Activated CD4-positive, alpha-beta T cell treated with anti-CD3 and anti-CD28 coated beads, Interleukin-2, amount 10 ng/mL, durations not matched to agents 7 days and 5 days (primary cell): ENCODE measurements at regions not wholly inside any gene's neighbourhood (a gene's known extent, or its start where the extent isn't known, plus 50 kb on each side); places are given as distances from the start of the nearest gene placed in this dataset.

ENCODE experiments used
- CTCF ChIA-PET: fragments of 350-600 bp; sonication (Branson Sonifier 250); formaldehyde crosslinking; loops from one replicate; lab custom pipeline; 2021; ENCODE audit warnings: antibody characterized with exemption; lab: Charles Lee
- POLR2A ChIA-PET: fragments of 350-600 bp; sonication (Branson Sonifier 250); formaldehyde crosslinking; loops from one replicate; lab custom pipeline; 2021; ENCODE audit warnings: antibody characterized with exemption; lab: Charles Lee
- DNase-seq: peaks from one replicate; pipeline ENCODE4 v3.0.0-alpha.2; 2020
- H3K27ac Mint-ChIP-seq: one replicate; pipeline ENCODE4 v1.8.0; 2021; ENCODE audit warnings: mild to moderate bottlenecking, moderate library complexity, mixed read lengths
- H3K27me3 Mint-ChIP-seq: one replicate; pipeline ENCODE4 v1.8.0; 2021; ENCODE audit warnings: mixed read lengths
- H3K36me3 Mint-ChIP-seq: one replicate; pipeline ENCODE4 v1.8.0; 2021; ENCODE audit warnings: low read depth, mixed read lengths
- H3K4me1 Mint-ChIP-seq: one replicate; pipeline ENCODE4 v1.8.0; 2021; ENCODE audit warnings: mixed read lengths
- H3K4me3 Mint-ChIP-seq: one replicate; pipeline ENCODE4 v1.8.0; 2021; ENCODE audit warnings: mild to moderate bottlenecking, moderate library complexity, mixed read lengths
- H3K9me3 Mint-ChIP-seq: one replicate; pipeline ENCODE4 v1.8.0; 2021; ENCODE audit warnings: mixed read lengths

- POLR2A ChIA-PET, result no interaction called here
- H3K4me1 Mint-ChIP-seq, result no peaks in the 10 kb centered on the region
Measured at GRCh38 chr6:102717252-102717651, 1323.7 kb downstream of the GRIK2 start.

GRCh38 chr6:102701019-102701418 lies 1307.5 kb downstream of the GRIK2 start:
- CTCF ChIA-PET, result no interaction called here
- POLR2A ChIA-PET, result no interaction called here
- no peaks in the 10 kb centered on the region for H3K27me3 Mint-ChIP-seq
- no peak overlapping the region for H3K4me3 Mint-ChIP-seq
- H3K9me3 Mint-ChIP-seq, result no peaks in the 10 kb centered on the region
- no peak overlapping the region for H3K27ac Mint-ChIP-seq
- H3K4me1 Mint-ChIP-seq, result no peaks in the 10 kb centered on the region
- DNase-seq, result no peak
- H3K36me3 Mint-ChIP-seq, result no peaks in the 10 kb centered on the region

More at GRCh38 chr6:102717252-102717651, 1323.7 kb downstream of the GRIK2 start:
- DNase-seq, result no peak
- no peaks in the 10 kb centered on the region for H3K9me3 Mint-ChIP-seq
- CTCF ChIA-PET, result no interaction called here
- no peaks in the 10 kb centered on the region for H3K36me3 Mint-ChIP-seq
- no peak overlapping the region for H3K27ac Mint-ChIP-seq
- no peak overlapping the region for H3K4me3 Mint-ChIP-seq
- H3K27me3 Mint-ChIP-seq, result no peaks in the 10 kb centered on the region

GRCh38 chr6:102686461-102686860 lies 1293.0 kb downstream of the GRIK2 start:
- no peaks in the 10 kb centered on the region for H3K4me1 Mint-ChIP-seq
- H3K27me3 Mint-ChIP-seq, result no peaks in the 10 kb centered on the region
- ChIA-PET CTCF (no interaction called here), POLR2A (no interaction called here)
- peaks cover 1% of the 10 kb centered on the region for H3K9me3 Mint-ChIP-seq
- no peak overlapping the region for H3K4me3 Mint-ChIP-seq
- H3K36me3 Mint-ChIP-seq, result no peaks in the 10 kb centered on the region
- no peak overlapping the region for H3K27ac Mint-ChIP-seq
- DNase-seq, result no peak

- Mint-ChIP-seq H3K9me3 (no peaks in the 10 kb centered on the region), H3K4me1 (no peaks in the 10 kb centered on the region), H3K4me3 (no peak overlapping the region), H3K36me3 (no peaks in the 10 kb centered on the region), H3K27me3 (no peaks in the 10 kb centered on the region), H3K27ac (no peak overlapping the region)
- CTCF ChIA-PET, result no interaction called here
- no peak for DNase-seq
- POLR2A ChIA-PET, result no interaction called here
Measured at GRCh38 chr6:102680413-102680812, 1286.9 kb downstream of the GRIK2 start.

- H3K9me3 Mint-ChIP-seq, result no peaks in the 10 kb centered on the region
- no peaks in the 10 kb centered on the region for H3K27me3 Mint-ChIP-seq
- ChIA-PET CTCF (no interaction called here), POLR2A (no interaction called here)
- H3K36me3 Mint-ChIP-seq, result no peaks in the 10 kb centered on the region
- no peak for DNase-seq
- no peaks in the 10 kb centered on the region for H3K4me1 Mint-ChIP-seq
- no peak overlapping the region for H3K27ac Mint-ChIP-seq
- H3K4me3 Mint-ChIP-seq, result no peak overlapping the region
Measured at GRCh38 chr6:102679865-102680264, 1286.4 kb downstream of the GRIK2 start.

- no peaks in the 10 kb centered on the region for H3K36me3 Mint-ChIP-seq
- no peak for DNase-seq
- H3K4me3 Mint-ChIP-seq, result no peak overlapping the region
- ChIA-PET CTCF (no interaction called here), POLR2A (interaction anchor here (0.8 kb wide), 1 partner anchor 137 kb away, joined by 3 read pairs; no protein-coding TSS in a partner anchor)
- H3K27me3 Mint-ChIP-seq, result no peaks in the 10 kb centered on the region
- no peaks in the 10 kb centered on the region for H3K4me1 Mint-ChIP-seq
- no peaks in the 10 kb centered on the region for H3K9me3 Mint-ChIP-seq
- H3K27ac Mint-ChIP-seq, result no peak overlapping the region
Measured at GRCh38 chr6:102677225-102677624, 1283.7 kb downstream of the GRIK2 start.

- DNase-seq, result no peak
- Mint-ChIP-seq H3K9me3 (no peaks in the 10 kb centered on the region), H3K4me3 (no peak overlapping the region), H3K4me1 (no peaks in the 10 kb centered on the region), H3K27ac (no peak overlapping the region), H3K36me3 (no peaks in the 10 kb centered on the region), H3K27me3 (no peaks in the 10 kb centered on the region)
- CTCF ChIA-PET, result no interaction called here
- POLR2A ChIA-PET, result no interaction called here
Measured at GRCh38 chr6:102670735-102671134, 1277.2 kb downstream of the GRIK2 start.

- H3K9me3 Mint-ChIP-seq, result no peaks in the 10 kb centered on the region
- no peaks in the 10 kb centered on the region for H3K36me3 Mint-ChIP-seq
- ChIA-PET CTCF (no interaction called here), POLR2A (no interaction called here)
- H3K4me3 Mint-ChIP-seq, result no peak overlapping the region
- no peaks in the 10 kb centered on the region for H3K4me1 Mint-ChIP-seq
- DNase-seq, result no peak
- H3K27ac Mint-ChIP-seq, result no peak overlapping the region
- no peaks in the 10 kb centered on the region for H3K27me3 Mint-ChIP-seq
Measured at GRCh38 chr6:102662851-102663250, 1269.3 kb downstream of the GRIK2 start.

GRCh38 chr6:102660303-102660702 lies 1266.8 kb downstream of the GRIK2 start:
- Mint-ChIP-seq H3K4me1 (no peaks in the 10 kb centered on the region), H3K4me3 (no peak overlapping the region), H3K27me3 (no peaks in the 10 kb centered on the region), H3K27ac (no peak overlapping the region), H3K36me3 (no peaks in the 10 kb centered on the region), H3K9me3 (peaks cover 7% of the 10 kb centered on the region)
- POLR2A ChIA-PET, result no interaction called here
- no peak for DNase-seq
- CTCF ChIA-PET, result no interaction called here

- Mint-ChIP-seq H3K27me3 (no peaks in the 10 kb centered on the region), H3K27ac (no peak overlapping the region), H3K9me3 (peaks cover 8% of the 10 kb centered on the region), H3K4me1 (no peaks in the 10 kb centered on the region), H3K4me3 (no peak overlapping the region), H3K36me3 (no peaks in the 10 kb centered on the region)
- ChIA-PET POLR2A (no interaction called here), CTCF (no interaction called here)
- DNase-seq, result no peak
Measured at GRCh38 chr6:102655823-102656222, 1262.3 kb downstream of the GRIK2 start.

- Mint-ChIP-seq H3K4me1 (no peaks in the 10 kb centered on the region), H3K36me3 (no peaks in the 10 kb centered on the region), H3K4me3 (no peak overlapping the region), H3K9me3 (peaks cover 10% of the 10 kb centered on the region), H3K27me3 (no peaks in the 10 kb centered on the region), H3K27ac (no peak overlapping the region)
- ChIA-PET POLR2A (no interaction called here), CTCF (no interaction called here)
- no peak for DNase-seq
Measured at GRCh38 chr6:102641426-102641825, 1247.9 kb downstream of the GRIK2 start.

- Mint-ChIP-seq H3K4me3 (no peak overlapping the region), H3K27ac (no peak overlapping the region), H3K36me3 (no peaks in the 10 kb centered on the region), H3K4me1 (no peaks in the 10 kb centered on the region), H3K27me3 (no peaks in the 10 kb centered on the region), H3K9me3 (no peaks in the 10 kb centered on the region)
- POLR2A ChIA-PET, result no interaction called here
- CTCF ChIA-PET, result no interaction called here
- no peak for DNase-seq
Measured at GRCh38 chr6:102631921-102632320, 1238.4 kb downstream of the GRIK2 start.

- Mint-ChIP-seq H3K4me3 (no peak overlapping the region), H3K9me3 (no peaks in the 10 kb centered on the region), H3K36me3 (no peaks in the 10 kb centered on the region), H3K4me1 (no peaks in the 10 kb centered on the region), H3K27me3 (no peaks in the 10 kb centered on the region), H3K27ac (no peak overlapping the region)
- CTCF ChIA-PET, result no interaction called here
- DNase-seq, result no peak
- POLR2A ChIA-PET, result no interaction called here
Measured at GRCh38 chr6:102623201-102623600, 1229.7 kb downstream of the GRIK2 start.

GRCh38 chr6:102619585-102619984 lies 1226.1 kb downstream of the GRIK2 start:
- ChIA-PET CTCF (no interaction called here), POLR2A (no interaction called here)
- Mint-ChIP-seq H3K27ac (no peak overlapping the region), H3K4me1 (no peaks in the 10 kb centered on the region), H3K36me3 (no peaks in the 10 kb centered on the region), H3K27me3 (no peaks in the 10 kb centered on the region), H3K9me3 (no peaks in the 10 kb centered on the region), H3K4me3 (no peak overlapping the region)
- DNase-seq, result no peak
